Gastrocnemius medialis (tissue), 4 donors: ENCODE measurements at regions not wholly inside any gene's neighbourhood (a gene's known extent, or its start where the extent isn't known, plus 50 kb on each side); places are given as distances from the start of the nearest gene placed in this dataset.

Source experiments
- POLR2A ChIP-seq, 2 donors: fragments of 450-650 bp; IDR thresholded peaks; one replicate each; pipeline ENCODE4 v1.6.1; 2017; ENCODE audit warnings: antibody characterized with exemption in 2 of 2, mild to moderate bottlenecking in 2 of 2, moderate library complexity in 2 of 2
- TF ChIP-seq, protein P1 (sequence below), 5 experiments: fragments of 450-650 bp in 3 of 5; fragments of 200-600 bp in 2 of 5; sonication (generic) in 2 of 5; IDR thresholded peaks in 4 of 5; conservative IDR thresholded peaks in 1 of 5; 1 replicate in 4 of 5; 2 replicates in 1 of 5; pipeline ENCODE4 v1.5.1; 2016 to 2019; ENCODE audit warnings: antibody characterized with exemption in 5 of 5, mild to moderate bottlenecking in 3 of 5, moderate library complexity in 3 of 5

DNA sequence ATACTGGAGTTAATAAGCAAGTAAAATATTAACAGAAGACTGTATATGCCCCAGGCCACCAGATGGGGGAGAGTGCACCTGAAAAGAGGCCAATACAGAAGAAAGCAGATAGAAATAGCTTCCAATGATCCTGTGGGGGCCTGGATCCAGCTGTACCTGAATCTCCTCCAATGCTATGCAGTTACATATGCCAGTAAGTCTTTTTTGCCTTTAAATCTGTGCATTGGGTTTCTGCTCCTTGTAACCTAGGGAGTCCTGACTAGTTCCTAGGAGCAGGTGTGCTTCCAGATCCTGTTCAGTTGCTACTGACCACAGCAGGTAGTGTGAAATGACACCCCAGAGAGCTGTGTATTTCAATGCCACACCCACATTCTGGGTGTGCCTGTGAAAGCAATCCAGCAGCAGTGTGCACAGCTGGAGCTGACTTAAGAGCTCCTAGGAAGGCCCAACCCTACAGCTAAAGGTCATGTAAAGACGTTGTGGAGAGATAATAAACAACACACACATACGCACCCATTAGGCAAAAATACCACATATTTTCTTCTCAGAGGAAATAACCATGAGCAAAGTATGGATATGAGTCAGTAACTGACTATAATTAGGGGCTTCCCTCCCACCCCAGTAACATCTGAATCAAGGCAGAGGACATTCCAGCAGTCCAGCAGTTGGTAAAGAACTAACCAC lies 62.2 kb upstream of the AKAP13 start:
- TF ChIP-seq POLR2A (IDR thresholded peaks at IDR 0.05) = no peak
- TF ChIP-seq, protein P1, sequence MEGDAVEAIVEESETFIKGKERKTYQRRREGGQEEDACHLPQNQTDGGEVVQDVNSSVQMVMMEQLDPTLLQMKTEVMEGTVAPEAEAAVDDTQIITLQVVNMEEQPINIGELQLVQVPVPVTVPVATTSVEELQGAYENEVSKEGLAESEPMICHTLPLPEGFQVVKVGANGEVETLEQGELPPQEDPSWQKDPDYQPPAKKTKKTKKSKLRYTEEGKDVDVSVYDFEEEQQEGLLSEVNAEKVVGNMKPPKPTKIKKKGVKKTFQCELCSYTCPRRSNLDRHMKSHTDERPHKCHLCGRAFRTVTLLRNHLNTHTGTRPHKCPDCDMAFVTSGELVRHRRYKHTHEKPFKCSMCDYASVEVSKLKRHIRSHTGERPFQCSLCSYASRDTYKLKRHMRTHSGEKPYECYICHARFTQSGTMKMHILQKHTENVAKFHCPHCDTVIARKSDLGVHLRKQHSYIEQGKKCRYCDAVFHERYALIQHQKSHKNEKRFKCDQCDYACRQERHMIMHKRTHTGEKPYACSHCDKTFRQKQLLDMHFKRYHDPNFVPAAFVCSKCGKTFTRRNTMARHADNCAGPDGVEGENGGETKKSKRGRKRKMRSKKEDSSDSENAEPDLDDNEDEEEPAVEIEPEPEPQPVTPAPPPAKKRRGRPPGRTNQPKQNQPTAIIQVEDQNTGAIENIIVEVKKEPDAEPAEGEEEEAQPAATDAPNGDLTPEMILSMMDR (IDR thresholded peaks at IDR 0.05 in 4 of 5, conservative IDR thresholded peaks at IDR 0.05 in 1 of 5) = no peak
